Stimulated activated CD4-positive, alpha-beta T cell treated with anti-CD3 and anti-CD28 coated beads, Interleukin-12 subunit alpha, Interleukin-12 subunit beta, amount 100 ng/mL, for 48 hours (primary cell): ENCODE measurements at regions not wholly inside any gene's neighbourhood (a gene's known extent, or its start where the extent isn't known, plus 50 kb on each side); places are given as distances from the start of the nearest gene placed in this dataset.
"Not testable (repeated sequence)": the region's sequence is repeated elsewhere in the genome, so short reads cannot be mapped to it uniquely, and the experiment has no call there.

Experiments
- DNase-seq, 3 donors: peaks; one replicate each; pipeline ENCODE4 v3.0.0-alpha.2; 2020; ENCODE audit warnings: low read depth in 2 of 3, low spot score in 1 of 3

GRCh38 chr2:76697439-76697838 lies 824.7 kb downstream of the LRRTM4 start:
- not testable (repeated sequence) for DNase-seq

GRCh38 chr2:76692908-76693307 lies 829.3 kb downstream of the LRRTM4 start:
- DNase-seq = no peak

DNA sequence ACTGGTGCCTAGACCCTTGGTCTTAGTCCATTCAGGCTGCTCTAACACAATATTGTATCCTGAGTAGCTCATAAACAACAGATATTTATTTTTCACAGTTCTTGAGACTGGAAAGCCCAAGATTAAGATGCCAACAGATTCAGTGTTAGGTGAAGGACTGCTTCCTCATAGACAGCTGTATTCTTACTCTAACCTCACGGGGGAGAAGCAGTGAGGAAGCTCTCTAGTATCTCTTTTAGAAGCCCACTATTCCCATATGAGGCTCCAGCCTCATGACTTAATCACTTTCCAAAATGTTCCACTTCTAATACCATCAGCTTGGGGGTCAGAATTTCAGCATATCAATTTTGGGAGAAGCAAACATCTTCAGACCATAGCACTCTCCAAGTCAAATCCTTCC lies 833.4 kb downstream of the LRRTM4 start:
- DNase-seq = no peak

GRCh38 chr2:76687923-76688322 lies 834.3 kb downstream of the LRRTM4 start:
- DNase-seq = no peak

GRCh38 chr2:76684756-76685155 lies 837.4 kb downstream of the LRRTM4 start:
- no peak for DNase-seq

GRCh38 chr2:76679025-76679396 lies 843.2 kb downstream of the LRRTM4 start:
- DNase-seq = no peak

GRCh38 chr2:76678383-76679024 lies 843.7 kb downstream of the LRRTM4 start:
- no peak for DNase-seq

DNA sequence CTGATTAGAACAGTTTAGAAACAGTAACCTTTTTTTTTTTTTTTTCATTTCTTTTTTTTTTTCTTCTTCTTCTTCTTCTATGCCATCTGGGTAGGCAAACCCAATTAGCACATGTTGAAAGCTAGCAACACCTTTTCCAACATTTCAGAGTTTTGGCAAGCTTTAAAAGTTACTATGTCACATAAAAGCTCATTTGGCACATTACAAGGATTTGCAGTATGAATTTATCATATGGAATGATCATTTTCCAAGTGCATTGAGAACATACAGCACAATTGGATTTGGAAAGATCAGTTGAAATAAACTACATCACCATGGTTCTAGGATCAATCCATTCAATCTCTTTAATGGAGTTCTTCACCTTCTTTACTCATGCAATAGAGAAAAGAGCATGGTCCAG lies 847.0 kb downstream of the LRRTM4 start:
- no peak for DNase-seq

DNA sequence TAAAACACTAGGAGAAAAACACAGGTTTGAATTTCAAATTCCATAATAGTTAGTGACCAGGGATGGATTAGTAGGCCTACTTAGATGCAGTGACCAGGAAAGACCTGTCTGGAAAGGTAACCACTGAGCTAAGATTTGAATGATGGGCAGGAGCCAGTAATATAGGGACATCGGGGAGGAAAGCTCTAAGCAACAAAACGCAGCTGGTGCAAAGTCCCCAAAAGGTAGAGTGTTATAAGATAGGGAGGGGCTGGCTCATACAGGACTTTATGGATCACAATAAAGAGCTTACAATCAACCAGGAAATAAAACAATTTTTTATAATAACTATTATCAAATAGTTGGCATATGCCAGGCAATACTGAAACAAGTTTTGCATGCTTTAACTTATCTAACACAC lies 849.4 kb downstream of the LRRTM4 start:
- DNase-seq = no peak

DNA sequence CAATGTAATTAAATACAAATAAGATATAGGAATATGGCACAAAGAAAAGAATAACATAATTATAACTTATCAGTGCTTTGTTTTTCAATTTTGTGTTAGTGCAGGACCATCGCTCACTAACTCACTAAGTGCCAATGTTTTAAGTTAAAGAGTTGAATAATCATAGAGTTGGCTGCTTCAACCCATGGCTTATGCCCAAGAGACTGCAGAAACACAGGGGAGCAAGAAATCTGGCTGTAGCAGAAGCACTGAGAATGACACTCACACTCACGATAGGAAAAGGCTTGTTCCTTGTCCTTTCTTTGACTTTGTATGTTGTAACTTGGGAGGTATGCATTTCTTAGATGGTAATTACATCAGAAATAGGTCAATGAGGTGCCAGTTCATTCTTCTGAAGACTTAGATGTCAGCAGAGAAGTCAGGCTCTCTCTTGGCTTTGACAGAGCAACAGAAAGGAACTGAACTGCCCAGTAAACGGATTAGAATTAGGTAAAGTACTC lies 852.2 kb downstream of the LRRTM4 start:
- DNase-seq = no peak

DNA sequence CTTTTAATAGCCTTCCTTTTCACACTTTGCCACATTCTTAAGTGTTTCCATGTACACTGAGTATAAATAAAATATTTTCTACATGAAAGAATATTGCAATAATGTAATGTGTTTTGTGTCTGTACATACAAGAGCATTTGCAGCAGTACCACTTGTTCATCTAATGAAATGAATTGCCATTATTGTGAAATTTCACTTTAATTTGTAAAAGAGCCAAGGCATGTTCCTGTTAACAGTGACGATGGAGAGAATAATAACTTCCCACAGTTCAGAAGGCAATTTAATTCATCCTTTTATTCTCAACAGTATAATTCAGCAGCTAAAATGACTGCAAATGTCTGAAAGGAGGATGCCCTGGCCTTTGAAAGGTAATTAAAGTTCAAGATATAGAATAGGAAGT lies 853.9 kb downstream of the LRRTM4 start:
- no peak for DNase-seq

DNA sequence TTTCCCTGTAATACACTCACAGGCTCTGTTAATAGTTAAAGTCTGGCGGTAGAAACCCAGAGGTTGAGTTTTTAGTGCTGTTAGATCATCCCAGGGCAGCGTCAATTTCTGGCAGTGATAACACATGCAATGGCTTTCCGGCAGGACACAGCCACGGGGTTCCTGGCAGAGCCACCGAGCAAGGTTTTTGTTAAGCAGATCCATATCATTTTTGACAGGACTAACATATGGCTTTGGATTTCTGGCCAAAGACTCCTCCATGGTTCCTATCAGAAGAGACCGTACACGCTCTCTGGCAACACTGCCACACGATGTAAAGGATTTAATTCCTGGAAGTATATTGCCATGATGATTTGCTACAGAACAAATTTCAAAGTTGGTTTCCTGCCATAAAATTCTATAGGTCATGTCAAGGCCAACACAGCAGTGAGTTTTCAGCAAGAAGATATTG lies 854.3 kb downstream of the LRRTM4 start:
- no peak for DNase-seq

GRCh38 chr2:76642129-76642528 lies 880.0 kb downstream of the LRRTM4 start:
- no peak for DNase-seq

GRCh38 chr2:76641506-76641905 lies 880.7 kb downstream of the LRRTM4 start:
- no peak for DNase-seq

DNA sequence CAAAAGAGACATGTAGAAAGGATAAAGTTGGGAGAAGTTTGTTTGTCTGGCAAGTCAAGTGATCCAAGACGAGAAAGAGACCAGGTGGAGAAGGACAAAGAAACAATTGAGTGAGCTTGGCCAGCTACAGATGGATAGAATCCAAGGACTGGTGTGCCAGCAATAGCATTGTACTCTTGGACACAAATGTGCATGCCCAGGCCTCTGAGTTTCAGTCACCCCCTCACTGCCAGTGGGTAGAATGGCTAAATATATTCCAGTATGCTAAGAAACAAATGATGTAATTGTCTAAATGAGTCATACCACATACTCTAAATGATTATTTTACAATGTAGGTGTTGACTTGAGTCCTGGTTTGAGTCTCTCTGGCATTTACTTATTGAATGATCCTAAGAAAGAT lies 881.3 kb downstream of the LRRTM4 start:
- DNase-seq = no peak

- no peak for DNase-seq
Measured at GRCh38 chr2:76639171-76639680, 883.0 kb downstream of the LRRTM4 start.

- DNase-seq = no peak
Measured at GRCh38 chr2:76633276-76633921, 888.8 kb downstream of the LRRTM4 start.

DNA sequence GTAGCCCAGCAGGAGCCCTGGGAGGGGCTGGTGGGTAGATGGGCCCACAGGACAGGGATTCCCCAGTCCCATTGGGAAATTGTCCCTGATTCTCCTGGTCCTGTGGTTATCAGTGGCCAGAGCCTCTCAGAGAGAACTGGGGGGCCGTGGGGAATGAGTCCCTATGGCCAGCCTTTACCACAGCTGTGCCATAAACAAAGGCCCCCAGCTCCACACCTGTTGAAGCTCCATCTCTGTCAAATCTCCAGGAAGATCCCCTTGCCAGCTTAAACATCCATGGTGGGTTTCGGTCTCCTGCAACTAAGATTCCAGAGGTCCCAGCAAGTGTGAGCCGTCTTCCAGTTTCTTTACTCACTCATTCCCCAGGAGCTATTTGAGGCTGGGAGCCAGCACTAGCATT lies 897.1 kb downstream of the LRRTM4 start:
- no peak for DNase-seq

- no peak for DNase-seq
Measured at GRCh38 chr2:76613330-76613729, 902.6 kb upstream of the GCFC2 start.

DNA sequence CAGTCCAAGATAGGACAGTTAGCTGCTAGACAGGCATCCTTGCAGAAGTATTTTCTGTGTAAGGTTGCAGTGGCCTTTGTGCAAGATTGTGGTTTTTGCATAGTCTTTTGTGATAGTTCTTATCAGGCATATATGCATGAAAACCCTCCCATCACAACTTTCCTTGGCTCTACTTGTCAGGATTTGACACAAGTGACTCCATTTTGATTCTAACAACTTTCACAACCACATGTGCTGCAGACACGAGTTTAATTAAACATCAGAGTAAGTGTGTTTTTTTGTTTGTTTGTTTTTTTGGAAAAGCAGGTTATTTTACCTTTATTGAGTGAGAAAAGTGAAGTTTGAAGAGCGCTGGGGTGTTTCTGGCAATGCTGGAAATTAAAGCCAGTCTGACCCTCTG lies 902.0 kb upstream of the GCFC2 start:
- DNase-seq = no peak

DNA sequence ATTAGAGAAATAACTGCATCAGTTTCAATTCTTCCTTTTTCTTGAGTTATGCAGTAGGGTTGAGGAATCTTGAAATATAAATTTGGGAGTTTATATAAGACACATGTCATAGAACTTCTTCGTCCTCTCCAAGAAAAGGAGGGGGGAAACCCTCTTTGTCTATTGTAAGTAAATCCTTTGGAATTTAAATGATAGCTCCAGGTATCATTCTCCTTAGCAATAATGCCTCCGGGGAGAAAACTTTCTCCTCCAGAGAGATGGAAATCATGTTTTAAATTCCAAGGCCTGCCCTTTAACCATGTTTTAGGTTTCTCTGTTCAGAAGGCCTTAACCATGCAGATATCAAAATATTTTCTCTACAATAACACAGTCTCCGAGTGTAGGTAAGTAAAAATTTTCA lies 899.7 kb upstream of the GCFC2 start:
- DNase-seq = no peak

GRCh38 chr2:76599732-76600368 lies 889.1 kb upstream of the GCFC2 start:
- DNase-seq = peak in 1 of 3 donors; percentile 0
